ENCODE measurements at regions not wholly inside any gene's neighbourhood (a gene's known extent, or its start where the extent isn't known, plus 50 kb on each side); places are given as distances from the start of the nearest gene placed in this dataset.

DNA sequence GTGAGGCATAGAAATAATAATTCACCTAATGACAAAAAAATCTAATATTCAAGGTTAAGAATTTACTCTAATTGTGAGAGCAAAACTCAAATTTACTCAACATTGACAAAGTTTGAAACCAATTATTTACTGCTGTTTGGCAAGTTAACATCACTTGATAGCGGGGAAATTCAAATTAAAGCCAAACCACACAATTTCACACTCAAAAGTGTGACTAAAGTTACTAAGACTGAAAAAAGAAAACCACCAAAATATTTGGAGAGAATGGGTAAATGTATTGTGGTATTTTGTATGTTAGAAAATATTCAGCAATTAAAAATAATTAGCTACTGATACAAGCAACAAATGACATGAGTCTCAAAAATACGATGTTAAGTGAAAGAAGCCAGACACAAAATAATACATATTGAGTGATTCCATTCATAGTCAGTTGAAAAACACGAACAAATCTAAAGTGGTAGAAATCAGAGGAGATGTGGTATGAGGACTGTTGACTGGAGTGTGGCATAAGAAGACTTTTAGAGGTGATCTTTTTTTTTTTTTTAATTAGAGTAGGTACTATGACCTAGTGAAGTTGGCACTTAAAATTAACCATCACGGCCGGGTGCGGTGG is 541.4 kb upstream of the ATXN8OS start:
- Mint-ChIP-seq H3K4me3 (no peak overlapping the region), H3K27ac (no peak overlapping the region), H3K9me3 (peaks cover 4% of the 10 kb centered on the region), H3K4me1 (ENCODE audit: low read depth) (no peaks in the 10 kb centered on the region), H3K27me3 (ENCODE audit: low read depth) (no peaks in the 10 kb centered on the region), H3K36me3 (ENCODE audit: low read depth) (no peaks in the 10 kb centered on the region)
- CTCF ChIA-PET, result interaction anchor here (0.6 kb wide), 3 partner anchors 15 to 494 kb away, joined by 3 to 7 read pairs (median 4); no protein-coding TSS in a partner anchor
- DNase-seq, result no peak
- intact Hi-C loops (cut with micrococcal nuclease), result no loop called here

DNA sequence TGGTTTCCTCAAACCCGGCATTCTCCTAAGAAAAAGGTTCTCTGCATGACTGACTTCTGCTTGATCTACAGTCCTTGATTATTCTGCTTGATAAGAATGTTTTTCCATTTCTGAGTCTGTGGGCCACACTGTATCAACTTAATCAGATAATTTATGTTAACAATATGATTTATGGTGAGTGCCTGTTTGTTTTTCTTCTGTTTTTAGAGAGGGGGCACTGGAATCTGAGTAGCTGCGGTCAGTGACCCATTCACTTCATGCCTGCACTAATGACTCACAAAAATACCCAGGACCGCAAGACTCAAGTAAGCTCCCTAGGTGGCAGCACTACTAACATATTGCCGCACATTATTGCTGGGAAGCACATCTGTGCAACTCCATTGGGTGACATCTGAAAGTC is 542.3 kb upstream of the ATXN8OS start:
- H3K36me3 Mint-ChIP-seq (ENCODE audit: low read depth), result no peaks in the 10 kb centered on the region

DNA sequence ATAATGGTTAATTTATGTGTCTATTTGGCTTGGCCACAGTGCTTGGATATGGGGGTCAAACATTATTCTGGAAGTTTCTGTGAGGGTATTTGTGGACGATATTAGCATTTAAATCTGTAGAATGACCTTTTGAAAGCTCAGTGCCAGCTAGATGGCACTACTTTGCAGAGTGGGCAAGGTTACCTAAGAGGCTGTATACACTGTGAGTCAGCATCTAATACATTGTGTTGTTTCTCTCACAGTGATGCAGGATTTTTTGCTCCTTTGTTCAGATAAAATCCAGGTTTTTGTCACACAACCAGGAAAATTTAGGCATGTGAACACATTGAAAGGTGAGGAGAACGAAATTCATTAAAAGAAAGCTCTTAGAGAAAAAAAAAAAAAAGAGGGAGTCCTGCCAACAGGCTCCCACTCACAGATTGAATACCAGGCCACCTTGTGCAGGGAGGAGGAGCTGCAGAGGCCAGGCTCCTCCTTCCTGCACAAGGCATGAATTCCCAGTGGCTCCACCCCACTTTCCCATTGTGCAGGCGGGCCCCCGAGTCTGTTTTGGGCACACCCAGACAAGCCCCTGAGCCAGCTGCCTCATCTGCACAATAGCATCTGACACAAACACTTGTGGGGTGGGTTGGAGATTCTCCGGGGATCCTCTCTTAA is 551.0 kb upstream of the ATXN8OS start:
- peaks cover 4% of the 10 kb centered on the region for H3K9me3 Mint-ChIP-seq
- no peak for DNase-seq
- H3K4me3 Mint-ChIP-seq, result no peak overlapping the region
- intact Hi-C loops (cut with micrococcal nuclease), result no loop called here
- H3K36me3 Mint-ChIP-seq (ENCODE audit: low read depth), result no peaks in the 10 kb centered on the region
- no peak overlapping the region for H3K27ac Mint-ChIP-seq
- CTCF ChIA-PET, result no interaction called here
- no peaks in the 10 kb centered on the region for H3K4me1 Mint-ChIP-seq (ENCODE audit: low read depth)
- no peaks in the 10 kb centered on the region for H3K27me3 Mint-ChIP-seq (ENCODE audit: low read depth)

More for the DNA sequence above, 542.3 kb upstream of the ATXN8OS start:
- no peaks in the 10 kb centered on the region for H3K27me3 Mint-ChIP-seq (ENCODE audit: low read depth)
- no peaks in the 10 kb centered on the region for H3K4me1 Mint-ChIP-seq (ENCODE audit: low read depth)
- intact Hi-C loops (cut with micrococcal nuclease), result no loop called here
- CTCF ChIA-PET, result interaction anchor here (0.6 kb wide), 1 partner anchor 495 kb away, joined by 4 read pairs; no protein-coding TSS in a partner anchor
- H3K4me3 Mint-ChIP-seq, result no peak overlapping the region
- no peak for DNase-seq
- H3K27ac Mint-ChIP-seq, result no peak overlapping the region
- H3K9me3 Mint-ChIP-seq, result peaks cover 4% of the 10 kb centered on the region

DNA sequence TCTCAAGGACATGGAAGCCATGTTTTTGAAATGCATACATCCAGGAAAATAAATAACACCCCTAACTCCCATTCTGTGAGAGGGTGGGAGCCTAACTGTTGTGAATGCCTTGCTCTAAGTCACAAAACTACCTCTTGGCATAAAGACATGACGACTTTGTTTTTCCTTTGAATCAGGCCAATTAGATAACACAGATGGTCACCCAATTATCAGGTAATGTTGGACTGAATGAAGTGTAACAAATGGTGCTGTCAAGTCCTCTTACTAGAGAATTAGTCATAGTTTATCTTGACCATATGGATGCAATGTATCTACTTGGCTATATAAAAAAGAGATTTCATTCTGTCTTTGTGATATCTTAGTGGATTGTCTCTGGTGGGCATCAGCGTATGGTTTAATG is 553.6 kb upstream of the ATXN8OS start:
- intact Hi-C loops (cut with micrococcal nuclease), result no loop called here

DNA sequence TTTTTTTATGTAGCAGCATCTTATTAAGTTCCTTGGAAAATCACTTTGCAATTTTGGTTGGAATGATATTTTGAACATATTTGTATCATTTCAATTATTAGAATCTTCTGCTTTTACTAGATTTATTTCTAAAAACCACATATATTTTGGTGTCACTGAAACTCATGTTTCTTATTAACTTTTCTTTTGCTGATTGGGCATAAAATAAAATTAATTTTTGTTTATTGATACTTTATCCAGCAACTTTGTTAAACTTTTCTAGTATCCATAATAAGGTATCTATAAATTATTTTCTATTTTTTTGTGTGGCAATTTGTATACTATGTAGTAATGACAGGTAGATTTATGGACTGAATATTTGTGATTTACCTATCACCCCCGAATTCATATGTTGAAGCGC is 556.4 kb upstream of the ATXN8OS start:
- H3K9me3 Mint-ChIP-seq, result peaks cover 4% of the 10 kb centered on the region
- CTCF ChIA-PET, result interaction anchor here (0.5 kb wide), 1 partner anchor 15 kb away, joined by 7 read pairs; no protein-coding TSS in a partner anchor
- intact Hi-C loops (cut with micrococcal nuclease), result no loop called here
- H3K27me3 Mint-ChIP-seq (ENCODE audit: low read depth), result no peaks in the 10 kb centered on the region
- no peak for DNase-seq
- H3K27ac Mint-ChIP-seq, result no peak overlapping the region
- no peaks in the 10 kb centered on the region for H3K4me1 Mint-ChIP-seq (ENCODE audit: low read depth)
- H3K4me3 Mint-ChIP-seq, result no peak overlapping the region
- no peaks in the 10 kb centered on the region for H3K36me3 Mint-ChIP-seq (ENCODE audit: low read depth)

More for the DNA sequence above, 553.6 kb upstream of the ATXN8OS start:
- CTCF ChIA-PET, result no interaction called here
- Mint-ChIP-seq H3K4me3 (no peak overlapping the region), H3K36me3 (ENCODE audit: low read depth) (no peaks in the 10 kb centered on the region), H3K4me1 (ENCODE audit: low read depth) (no peaks in the 10 kb centered on the region), H3K27me3 (ENCODE audit: low read depth) (no peaks in the 10 kb centered on the region), H3K27ac (no peak overlapping the region), H3K9me3 (peaks cover 4% of the 10 kb centered on the region)
- no peak for DNase-seq

DNA sequence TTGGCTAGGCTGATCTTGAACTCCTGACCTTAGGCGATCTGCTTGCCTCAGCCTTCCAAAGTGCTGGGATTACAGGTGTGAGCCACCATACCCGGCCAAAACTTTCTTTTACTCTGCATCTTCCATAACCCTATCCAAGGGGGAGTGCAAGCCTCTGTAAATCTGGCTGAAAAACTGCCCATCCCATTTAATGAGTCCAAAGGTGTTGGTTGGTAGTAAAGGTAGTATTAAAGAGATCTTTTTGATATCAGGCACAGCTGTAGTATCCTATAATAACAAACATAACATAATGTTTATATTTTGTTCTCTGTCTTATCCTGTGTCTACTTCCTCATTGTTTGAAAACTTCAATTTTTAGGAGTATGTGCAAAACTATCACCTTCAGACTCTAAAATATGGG is 559.8 kb upstream of the ATXN8OS start:
- DNase-seq, result no peak
- intact Hi-C loops (cut with micrococcal nuclease), result no loop called here
- Mint-ChIP-seq H3K36me3 (ENCODE audit: low read depth) (no peaks in the 10 kb centered on the region), H3K4me1 (ENCODE audit: low read depth) (no peaks in the 10 kb centered on the region), H3K9me3 (no peaks in the 10 kb centered on the region), H3K27me3 (ENCODE audit: low read depth) (no peaks in the 10 kb centered on the region), H3K4me3 (no peak overlapping the region), H3K27ac (no peak overlapping the region)
- CTCF ChIA-PET, result interaction anchor here (0.6 kb wide), 1 partner anchor 550 kb away, joined by 3 read pairs; no protein-coding TSS in a partner anchor

DNA sequence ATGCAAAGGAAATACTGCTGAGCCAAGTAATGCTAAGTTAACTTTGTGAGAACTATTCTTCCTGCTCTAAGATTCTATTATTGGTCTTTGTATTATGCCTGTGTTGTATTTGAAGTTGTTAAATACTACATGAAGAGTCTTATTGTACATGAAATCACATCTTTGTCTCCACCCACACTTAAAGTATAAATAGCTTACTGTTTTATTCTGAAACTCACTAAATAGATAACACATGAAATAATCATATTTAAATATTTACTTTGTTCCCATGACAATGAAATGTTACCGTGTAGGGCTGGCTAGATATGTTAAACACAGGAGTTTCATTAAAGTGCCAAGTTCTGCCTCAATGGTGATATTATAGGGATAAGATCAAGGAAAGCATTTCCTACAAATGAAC is 562.1 kb upstream of the ATXN8OS start:
- Mint-ChIP-seq H3K27ac (no peak overlapping the region), H3K36me3 (ENCODE audit: low read depth) (no peaks in the 10 kb centered on the region), H3K4me3 (no peak overlapping the region), H3K27me3 (ENCODE audit: low read depth) (no peaks in the 10 kb centered on the region), H3K4me1 (ENCODE audit: low read depth) (no peaks in the 10 kb centered on the region), H3K9me3 (no peaks in the 10 kb centered on the region)
- CTCF ChIA-PET, result no interaction called here
- no peak for DNase-seq
- intact Hi-C loops (cut with micrococcal nuclease), result no loop called here

DNA sequence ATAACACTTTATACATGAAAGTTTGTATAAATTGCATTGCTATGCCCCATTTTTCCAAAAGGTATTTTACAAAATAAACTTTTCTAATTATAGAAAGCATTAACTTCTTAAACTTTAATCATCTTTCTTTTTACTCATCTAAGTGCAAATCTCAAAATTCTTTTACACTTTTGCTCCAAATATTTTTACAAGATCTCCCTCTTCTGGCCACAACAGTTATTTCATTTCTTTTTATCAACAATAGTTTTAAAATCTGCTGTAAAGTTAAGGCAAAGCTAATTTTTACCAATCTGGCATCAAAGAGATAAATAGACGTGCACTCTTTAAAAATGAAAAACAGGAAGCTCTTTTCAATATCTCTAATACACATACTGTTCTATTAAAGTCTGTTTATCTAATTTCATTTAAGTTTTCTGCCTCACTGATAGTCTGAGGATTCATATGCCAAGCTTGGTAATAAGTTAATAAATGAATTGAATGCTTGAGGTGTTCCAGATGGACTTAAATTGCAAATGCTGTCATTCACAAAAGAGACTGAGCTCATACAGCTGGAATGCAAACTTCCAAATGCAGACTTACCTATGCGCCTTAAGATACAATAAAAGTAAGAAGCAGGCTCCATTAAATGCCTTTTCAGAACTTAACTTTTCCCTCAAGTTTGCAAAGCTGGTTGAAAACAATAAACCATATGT is 583.0 kb upstream of the ATXN8OS start:
- intact Hi-C loops (cut with micrococcal nuclease), result loop anchor here (10.0 kb wide), 1 partner anchor 1220 kb away; no protein-coding TSS in a partner anchor
- Mint-ChIP-seq H3K36me3 (ENCODE audit: low read depth) (no peaks in the 10 kb centered on the region), H3K4me3 (no peak overlapping the region), H3K27ac (no peak overlapping the region), H3K27me3 (ENCODE audit: low read depth) (no peaks in the 10 kb centered on the region), H3K4me1 (ENCODE audit: low read depth) (no peaks in the 10 kb centered on the region), H3K9me3 (no peaks in the 10 kb centered on the region)
- DNase-seq, result no peak
- CTCF ChIA-PET, result interaction anchor here (0.5 to 0.6 kb wide), 2 partner anchors 10 to 97 kb away, joined by 3 to 4 read pairs; no protein-coding TSS in a partner anchor

DNA sequence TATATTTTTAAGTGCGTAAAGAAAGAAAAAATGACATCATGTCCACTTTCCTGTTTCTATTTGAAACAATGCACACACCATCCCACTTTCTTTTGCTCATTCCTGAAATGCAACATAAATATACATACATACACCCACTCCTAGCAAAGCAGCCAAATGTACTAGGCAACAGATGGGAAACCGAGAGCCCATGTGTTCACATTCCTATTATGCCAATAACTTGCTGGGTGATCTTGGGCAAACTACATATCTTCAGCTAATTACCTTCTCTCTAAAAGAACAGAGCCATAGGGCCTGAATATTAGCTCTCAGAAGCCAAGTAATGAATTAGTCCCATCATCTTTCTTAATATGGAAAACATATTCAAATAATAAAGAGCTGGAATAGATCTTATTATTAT is 610.6 kb upstream of the ATXN8OS start:
- CTCF ChIA-PET, result no interaction called here
- no peaks in the 10 kb centered on the region for H3K27me3 Mint-ChIP-seq (ENCODE audit: low read depth)
- no peak overlapping the region for H3K4me3 Mint-ChIP-seq
- no peaks in the 10 kb centered on the region for H3K9me3 Mint-ChIP-seq
- no peaks in the 10 kb centered on the region for H3K36me3 Mint-ChIP-seq (ENCODE audit: low read depth)
- DNase-seq, result no peak
- no peaks in the 10 kb centered on the region for H3K4me1 Mint-ChIP-seq (ENCODE audit: low read depth)
- intact Hi-C loops (cut with micrococcal nuclease), result no loop called here
- H3K27ac Mint-ChIP-seq, result no peak overlapping the region

DNA sequence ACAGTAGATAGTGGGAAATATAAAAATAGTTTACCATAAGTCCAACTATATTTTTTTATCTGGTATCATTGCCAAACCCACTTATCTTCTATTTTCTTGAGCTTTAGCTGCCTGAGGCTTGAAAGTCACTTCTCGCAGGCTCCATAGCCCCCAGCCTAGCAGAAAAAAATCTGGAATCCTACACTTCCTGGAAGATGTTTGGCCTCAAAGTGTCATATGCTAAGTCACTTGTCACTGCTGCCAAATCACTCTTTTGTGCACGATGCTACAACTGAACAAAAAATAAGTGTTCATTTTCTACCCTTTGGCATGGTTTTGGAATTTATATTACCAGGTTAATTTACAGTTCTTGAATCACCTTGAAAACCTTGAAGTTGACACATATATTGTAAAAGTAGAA is 612.5 kb upstream of the ATXN8OS start:
- Mint-ChIP-seq H3K36me3 (ENCODE audit: low read depth) (no peaks in the 10 kb centered on the region), H3K4me3 (no peak overlapping the region), H3K27me3 (ENCODE audit: low read depth) (no peaks in the 10 kb centered on the region), H3K9me3 (peaks cover 6% of the 10 kb centered on the region), H3K27ac (no peak overlapping the region), H3K4me1 (ENCODE audit: low read depth) (no peaks in the 10 kb centered on the region)
- CTCF ChIA-PET, result no interaction called here
- intact Hi-C loops (cut with micrococcal nuclease), result no loop called here
- DNase-seq, result no peak

DNA sequence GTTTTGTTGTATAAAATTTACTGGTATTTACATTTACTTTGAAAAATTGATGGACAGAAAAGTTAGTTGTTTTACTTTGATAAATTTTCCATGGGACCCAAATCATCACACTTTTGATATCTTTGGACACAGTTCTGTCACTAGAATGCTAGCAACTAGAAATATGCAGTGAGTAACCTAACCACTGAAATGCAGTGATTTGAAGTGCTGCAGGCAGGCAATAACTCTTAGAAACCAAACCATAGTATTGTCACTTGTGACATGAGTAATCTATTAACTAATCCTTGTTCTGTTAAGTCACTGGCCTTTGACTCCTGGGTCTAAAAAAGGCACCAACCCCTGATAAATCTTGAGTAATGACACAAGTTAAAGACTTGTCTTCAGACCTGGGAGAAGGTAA is 620.0 kb upstream of the ATXN8OS start:
- H3K4me3 Mint-ChIP-seq, result no peak overlapping the region
- H3K27ac Mint-ChIP-seq, result no peak overlapping the region
- no peaks in the 10 kb centered on the region for H3K4me1 Mint-ChIP-seq (ENCODE audit: low read depth)
- no peaks in the 10 kb centered on the region for H3K36me3 Mint-ChIP-seq (ENCODE audit: low read depth)
- DNase-seq, result no peak
- H3K9me3 Mint-ChIP-seq, result peaks cover 7% of the 10 kb centered on the region
- CTCF ChIA-PET, result no interaction called here
- intact Hi-C loops (cut with micrococcal nuclease), result no loop called here
- no peaks in the 10 kb centered on the region for H3K27me3 Mint-ChIP-seq (ENCODE audit: low read depth)

DNA sequence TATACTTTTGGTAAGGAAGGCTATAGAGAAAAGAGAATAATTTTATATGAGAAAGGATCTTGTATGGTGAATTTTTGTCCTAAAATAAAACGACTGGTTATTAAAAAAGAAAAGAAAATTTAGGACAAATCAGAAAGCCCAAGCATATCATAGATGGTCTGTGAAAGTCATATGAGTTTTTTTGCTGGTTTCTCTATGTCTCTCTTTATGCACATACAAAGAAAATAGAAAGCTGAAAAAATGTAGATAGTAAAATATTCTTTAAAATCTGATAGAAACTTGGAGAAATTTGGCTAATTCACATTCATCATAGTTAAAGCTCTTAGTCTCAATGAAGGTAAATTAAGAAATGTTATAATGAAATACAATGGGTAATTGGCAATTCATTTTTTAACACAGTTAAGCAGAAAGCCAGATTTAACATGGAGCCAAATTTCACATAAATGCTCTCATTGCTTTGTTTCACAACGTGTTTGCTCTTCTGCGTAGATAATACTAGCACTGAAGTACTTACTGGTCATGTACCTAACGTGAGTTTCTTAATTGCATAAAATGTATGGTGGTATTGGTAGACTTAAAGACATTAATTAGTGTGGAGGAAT is 621.5 kb upstream of the ATXN8OS start:
- no peak for DNase-seq
- no peak overlapping the region for H3K4me3 Mint-ChIP-seq
- H3K36me3 Mint-ChIP-seq (ENCODE audit: low read depth), result no peaks in the 10 kb centered on the region
- no peaks in the 10 kb centered on the region for H3K27me3 Mint-ChIP-seq (ENCODE audit: low read depth)
- intact Hi-C loops (cut with micrococcal nuclease), result no loop called here
- peaks cover 6% of the 10 kb centered on the region for H3K9me3 Mint-ChIP-seq
- no peaks in the 10 kb centered on the region for H3K4me1 Mint-ChIP-seq (ENCODE audit: low read depth)
- no peak overlapping the region for H3K27ac Mint-ChIP-seq
- CTCF ChIA-PET, result no interaction called here
